ENCODE measurements at regions not wholly inside any gene's neighbourhood (a gene's known extent, or its start where the extent isn't known, plus 50 kb on each side); places are given as distances from the start of the nearest gene placed in this dataset.
"Not testable (repeated sequence)": the region's sequence is repeated elsewhere in the genome, so short reads cannot be mapped to it uniquely, and the experiment has no call there.

DNA sequence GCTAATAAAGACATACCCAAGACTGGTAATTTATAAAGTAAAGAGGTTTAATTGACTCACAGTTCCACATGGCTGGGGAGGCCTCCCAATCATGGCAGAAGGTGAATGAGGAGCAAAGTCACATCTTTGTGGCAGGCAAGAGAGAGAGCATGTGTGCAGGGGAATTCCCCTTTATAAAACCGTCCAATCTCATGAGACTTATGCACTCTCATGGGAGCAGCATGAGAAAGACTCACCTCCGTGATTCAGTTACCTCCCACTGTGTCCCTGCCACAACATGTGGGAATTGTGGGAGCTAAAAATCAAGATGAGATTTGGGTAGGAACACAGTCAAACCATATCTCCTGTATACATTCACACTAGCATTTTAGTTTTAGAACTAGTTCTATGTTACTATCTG, 101.7 kb upstream of the NIPA1 start:
- not testable (repeated sequence) for DNase-seq

DNA sequence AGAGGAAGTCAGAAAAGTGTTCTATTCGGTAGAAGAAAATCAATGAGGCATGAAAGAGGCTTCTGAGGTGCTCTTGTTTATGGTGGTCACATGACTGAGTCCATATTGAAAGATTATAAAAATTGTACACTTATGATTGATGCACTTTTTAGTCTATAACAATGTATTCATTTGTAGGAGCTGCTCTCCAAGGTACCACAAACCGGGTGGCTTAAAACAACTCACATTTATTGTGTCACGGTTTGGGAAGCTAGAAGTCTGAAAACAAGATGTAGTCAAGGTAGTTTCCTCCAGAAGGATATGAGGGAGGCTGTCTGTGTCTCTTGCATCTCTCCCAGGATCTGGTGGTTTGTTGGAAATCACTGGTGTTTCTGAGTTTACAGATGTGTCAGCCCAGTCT, 86.6 kb upstream of the NIPA1 start:
- not testable (repeated sequence) for DNase-seq

DNA sequence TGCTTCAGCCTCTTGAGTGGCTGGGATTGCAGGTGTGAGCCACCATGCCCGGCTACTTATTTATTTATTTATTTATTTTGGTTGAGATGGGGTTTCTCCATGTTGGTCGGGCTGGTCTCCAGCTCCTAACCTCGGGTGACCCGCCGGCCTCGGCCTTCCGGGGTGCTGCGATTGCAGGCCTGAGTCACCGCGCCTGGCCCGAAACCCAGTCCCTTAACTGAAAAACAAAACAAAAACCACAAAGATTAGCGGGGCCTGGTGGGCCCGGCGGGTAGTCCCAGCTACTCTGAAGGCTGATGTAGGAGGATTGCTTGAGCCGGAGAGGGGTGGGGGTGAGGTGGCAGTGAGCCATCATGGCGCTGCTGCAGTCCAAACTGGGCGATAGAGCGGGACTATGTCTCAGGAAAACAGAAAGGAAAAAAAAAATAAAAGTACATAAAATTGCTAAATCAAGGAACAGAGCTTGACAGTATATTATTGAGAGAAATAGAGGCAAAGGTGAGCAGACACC, 75.6 kb upstream of the NIPA1 start:
- DNase-seq, result not testable (repeated sequence)

DNA sequence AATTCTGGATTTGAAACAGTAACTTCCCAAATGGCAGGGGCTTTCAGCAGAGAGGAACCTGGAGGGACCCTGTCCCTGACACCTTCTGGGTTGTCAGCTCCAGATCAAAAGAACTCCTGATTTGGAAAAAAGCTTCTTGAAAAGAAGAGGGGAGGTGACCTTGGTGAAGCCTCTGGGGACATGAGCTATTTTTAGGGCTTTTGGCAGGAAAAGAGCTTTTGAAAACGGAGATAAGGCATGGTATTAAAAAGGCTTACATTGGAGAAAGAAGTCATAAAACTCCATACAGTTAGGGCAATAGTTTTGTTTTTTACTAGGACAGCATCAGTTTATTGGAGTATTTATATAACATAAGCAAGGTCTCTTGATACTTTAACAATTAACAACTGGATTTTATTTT, 72.5 kb upstream of the NIPA1 start:
- not testable (repeated sequence) for DNase-seq

DNA sequence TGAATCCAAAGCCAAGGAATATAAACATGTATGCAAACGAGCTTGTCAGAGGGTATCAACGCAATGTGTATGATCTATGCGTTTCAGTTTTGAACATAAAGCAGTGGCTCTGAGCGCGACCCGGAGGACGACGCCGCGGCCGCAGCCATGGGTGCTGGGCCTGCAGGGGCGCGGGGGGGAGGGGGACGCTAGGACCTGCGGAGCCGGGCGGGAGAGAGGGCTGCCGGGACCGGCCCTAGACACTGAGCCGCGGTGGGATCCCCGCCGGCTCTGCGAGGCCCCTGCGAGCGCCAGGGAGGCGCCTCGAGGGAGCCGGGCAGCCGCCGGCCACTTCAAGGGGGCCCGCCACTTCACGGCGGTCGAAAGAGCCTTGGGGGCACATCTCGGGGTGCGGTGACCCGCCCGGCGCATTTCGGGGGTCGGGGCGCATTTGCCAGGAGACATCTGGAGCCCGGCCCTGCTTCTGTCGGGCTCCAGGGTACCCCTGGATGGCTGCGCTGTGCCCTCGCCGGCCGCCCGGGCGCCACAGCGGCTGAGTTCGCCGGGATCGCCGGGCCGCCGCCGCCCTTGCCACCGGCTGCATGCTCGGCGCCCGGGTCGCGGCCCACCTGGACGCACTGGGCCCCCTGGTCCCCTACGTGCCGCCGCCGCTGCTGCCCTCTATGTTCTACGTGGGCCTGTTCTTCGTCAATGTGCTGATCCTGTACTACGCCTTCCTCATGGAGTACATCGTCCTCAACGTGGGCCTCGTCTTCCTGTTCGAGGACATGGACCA, 71.9 kb upstream of the NIPA1 start:
- DNase-seq, result not testable (repeated sequence)

DNA sequence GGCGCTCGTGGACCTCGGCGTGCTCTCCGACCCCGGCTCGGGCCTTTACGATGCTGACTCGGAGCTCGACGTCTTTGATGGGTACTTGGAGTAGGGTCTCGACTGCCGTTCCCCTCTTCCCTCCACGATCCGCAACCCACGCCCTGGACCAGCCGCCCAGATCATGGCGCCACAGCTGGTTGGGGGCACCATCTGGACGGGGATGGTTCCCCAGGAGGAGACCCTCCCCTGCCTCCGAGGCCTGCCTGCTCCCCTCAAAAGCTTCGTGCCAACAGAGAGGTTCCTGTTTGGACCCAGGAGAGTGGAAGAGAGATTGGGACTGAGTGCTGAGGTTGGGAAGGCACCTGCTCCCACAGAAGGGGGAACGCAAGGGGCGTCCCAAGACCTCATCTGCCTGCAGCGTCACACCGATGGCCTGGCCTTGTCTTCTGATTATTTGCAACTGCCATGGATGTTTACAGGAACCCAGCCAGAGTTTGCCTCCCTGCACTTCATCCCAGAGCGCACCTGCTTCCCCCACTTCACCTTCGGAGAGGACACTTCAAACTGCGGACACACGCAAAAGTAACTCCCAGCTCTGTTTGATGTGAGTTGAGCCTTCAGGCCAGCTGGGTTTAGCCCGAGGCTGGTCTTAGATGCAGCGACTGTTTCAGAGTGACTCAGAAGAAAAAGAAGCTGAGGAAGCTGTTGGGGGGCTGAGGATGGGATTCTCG, 71.2 kb upstream of the NIPA1 start:
- not testable (repeated sequence) for DNase-seq

DNA sequence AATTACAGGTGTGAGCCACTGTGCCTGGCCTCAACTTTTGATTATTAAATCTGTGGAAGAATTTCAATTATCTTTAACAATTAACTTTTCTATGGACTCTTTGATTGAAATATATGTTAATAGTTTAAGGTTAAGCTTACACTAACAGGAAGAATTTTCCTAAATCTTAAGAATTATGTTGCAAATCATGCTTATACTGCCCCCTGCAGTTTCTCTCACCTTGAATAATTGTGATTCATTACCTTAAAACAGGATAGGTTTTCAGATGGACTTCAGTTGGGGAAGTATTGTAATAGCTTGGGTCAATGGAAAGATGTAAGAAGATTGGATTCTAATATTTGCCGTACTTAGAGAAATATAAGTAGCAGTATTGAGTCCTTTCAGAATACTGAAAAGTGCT, 66.5 kb upstream of the NIPA1 start:
- peak in 1 of 2 donors; percentile 20 for DNase-seq

DNA sequence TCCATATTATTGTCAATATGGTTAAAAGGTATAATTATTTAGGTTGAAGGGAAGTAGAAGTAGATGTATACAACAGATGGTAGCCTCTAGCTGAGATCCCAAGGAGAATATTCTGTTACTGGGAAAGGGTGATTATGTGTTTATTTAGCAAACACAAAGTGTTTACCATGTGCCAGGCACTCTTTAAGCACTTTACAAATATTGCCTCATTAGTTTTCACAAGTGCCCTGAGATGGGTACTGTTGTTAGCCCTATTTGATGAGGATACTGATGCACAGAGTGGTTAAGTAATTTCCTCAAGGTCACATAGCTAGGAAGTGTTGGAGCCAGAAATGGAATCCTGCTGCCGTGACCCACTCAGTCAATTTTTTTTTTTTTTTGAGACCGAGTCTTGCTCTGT, 60.3 kb upstream of the NIPA1 start:
- not testable (repeated sequence) for DNase-seq

DNA sequence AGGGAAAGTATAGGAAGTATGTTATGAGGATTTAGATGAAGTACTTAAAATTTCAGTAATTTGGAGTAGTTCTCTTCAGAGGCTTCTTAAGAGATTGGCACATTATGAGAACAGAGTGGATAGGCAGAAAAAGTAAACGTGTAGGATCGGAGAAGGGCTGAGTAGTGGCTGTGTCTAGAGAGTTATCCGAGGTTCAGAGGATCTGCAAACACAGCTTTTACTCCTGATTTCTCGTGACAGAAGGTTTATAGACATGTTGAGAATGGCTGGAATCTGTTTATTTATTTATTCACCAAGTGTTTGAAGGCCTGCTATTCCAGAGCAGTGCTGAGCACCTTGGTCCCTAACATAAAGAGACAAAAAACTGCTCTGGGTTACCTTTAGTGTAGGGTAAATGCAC, 51.4 kb upstream of the NIPA1 start:
- not testable (repeated sequence) for DNase-seq

DNA sequence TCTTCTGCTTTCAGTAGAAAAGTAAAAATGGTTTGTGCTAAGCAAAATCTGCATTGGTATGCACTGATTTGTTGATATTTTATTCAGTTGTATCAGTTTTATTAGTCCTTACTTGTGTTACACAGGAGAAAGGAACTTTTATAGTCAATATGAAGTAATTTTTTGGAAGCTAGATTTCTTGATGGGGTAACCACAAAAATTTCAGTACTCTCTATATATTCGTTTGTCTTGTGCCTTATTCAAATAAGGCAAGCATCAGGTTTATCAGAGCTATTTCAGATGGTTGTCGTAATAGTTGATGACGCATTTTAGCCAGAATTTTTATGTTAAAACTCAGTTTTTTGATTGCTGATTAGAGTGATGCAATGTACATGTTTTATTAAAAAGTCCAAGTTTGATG, 50.7 kb upstream of the NIPA1 start:
- no peak for DNase-seq

DNA sequence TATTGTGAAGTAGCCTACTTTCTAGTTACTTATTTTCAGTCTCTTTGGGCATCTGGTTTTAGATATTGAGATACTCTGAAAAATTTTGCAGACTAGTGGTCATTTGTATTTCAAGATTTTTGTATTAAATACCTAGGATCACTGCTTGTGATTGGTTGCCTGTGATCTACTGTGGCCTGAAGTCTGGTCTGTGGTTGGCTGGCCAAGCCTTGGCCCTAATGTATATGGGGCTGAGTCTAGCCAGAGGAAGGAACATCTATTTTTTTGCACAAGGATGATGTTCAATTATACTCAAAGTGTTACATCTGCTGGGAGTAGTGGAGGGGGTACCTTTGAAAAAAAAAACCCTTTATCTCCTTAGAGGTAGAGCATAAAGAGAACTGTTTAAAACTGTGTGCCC, 50.2 kb upstream of the NIPA1 start:
- DNase-seq, result not testable (repeated sequence)

Measured in CD4-positive, alpha-beta T cell treated with Interleukin-1 beta for 1 hour (primary cell).